ENCODE measurements at regions not wholly inside any gene's neighbourhood (a gene's known extent, or its start where the extent isn't known, plus 50 kb on each side); places are given as distances from the start of the nearest gene placed in this dataset.

GRCh38 chr9:2362150-2362549 lies 259.4 kb upstream of the VLDLR start:
- no peak for DNase-seq (ENCODE audit: low read depth)
- no peak overlapping the region for H3K4me3 ChIP-seq (replicated peaks; ENCODE audit: low read depth, low read length)
- no peak for TF ChIP-seq CTCF (IDR thresholded peaks at IDR 0.05; ENCODE audit: low read length, missing control alignments)

GRCh38 chr9:2363138-2363745 lies 258.3 kb upstream of the VLDLR start:
- peak; percentile 10 for DNase-seq (ENCODE audit: low read depth)
- no peak for TF ChIP-seq CTCF (IDR thresholded peaks at IDR 0.05; ENCODE audit: low read length, missing control alignments)
- H3K4me3 ChIP-seq (replicated peaks; ENCODE audit: low read depth, low read length): no peak overlapping the region

- H3K4me3 ChIP-seq (replicated peaks; ENCODE audit: low read depth, low read length): no peak overlapping the region
- no peak for DNase-seq (ENCODE audit: low read depth)
- no peak for TF ChIP-seq CTCF (IDR thresholded peaks at IDR 0.05; ENCODE audit: low read length, missing control alignments)
Measured at GRCh38 chr9:2363781-2364180, 257.8 kb upstream of the VLDLR start.

- TF ChIP-seq CTCF (IDR thresholded peaks at IDR 0.05; ENCODE audit: low read length, missing control alignments): peak; percentile 7
- no peak for DNase-seq (ENCODE audit: low read depth)
- H3K4me3 ChIP-seq (replicated peaks; ENCODE audit: low read depth, low read length): no peak overlapping the region
Measured at GRCh38 chr9:2367970-2368369, 253.6 kb upstream of the VLDLR start.

- no peak for TF ChIP-seq CTCF (IDR thresholded peaks at IDR 0.05; ENCODE audit: low read length, missing control alignments)
Measured at GRCh38 chr9:2373648-2374047, 247.9 kb upstream of the VLDLR start.

GRCh38 chr9:2375114-2375513 lies 246.5 kb upstream of the VLDLR start:
- TF ChIP-seq CTCF (IDR thresholded peaks at IDR 0.05; ENCODE audit: low read length, missing control alignments): no peak
- H3K4me3 ChIP-seq (replicated peaks; ENCODE audit: low read depth, low read length): no peak overlapping the region
- DNase-seq (ENCODE audit: low read depth): no peak

More at GRCh38 chr9:2373648-2374047, 247.9 kb upstream of the VLDLR start:
- no peak for DNase-seq (ENCODE audit: low read depth)
- H3K4me3 ChIP-seq (replicated peaks; ENCODE audit: low read depth, low read length): no peak overlapping the region

GRCh38 chr9:2377117-2377516 lies 244.5 kb upstream of the VLDLR start:
- DNase-seq (ENCODE audit: low read depth): no peak

More at GRCh38 chr9:2377117-2377516, 244.5 kb upstream of the VLDLR start:
- no peak overlapping the region for H3K4me3 ChIP-seq (replicated peaks; ENCODE audit: low read depth, low read length)
- no peak for TF ChIP-seq CTCF (IDR thresholded peaks at IDR 0.05; ENCODE audit: low read length, missing control alignments)
